ENCODE measurements at regions not wholly inside any gene's neighbourhood (a gene's known extent, or its start where the extent isn't known, plus 50 kb on each side); places are given as distances from the start of the nearest gene placed in this dataset.
"Not testable (repeated sequence)": the region's sequence is repeated elsewhere in the genome, so short reads cannot be mapped to it uniquely, and the experiment has no call there.

DNA sequence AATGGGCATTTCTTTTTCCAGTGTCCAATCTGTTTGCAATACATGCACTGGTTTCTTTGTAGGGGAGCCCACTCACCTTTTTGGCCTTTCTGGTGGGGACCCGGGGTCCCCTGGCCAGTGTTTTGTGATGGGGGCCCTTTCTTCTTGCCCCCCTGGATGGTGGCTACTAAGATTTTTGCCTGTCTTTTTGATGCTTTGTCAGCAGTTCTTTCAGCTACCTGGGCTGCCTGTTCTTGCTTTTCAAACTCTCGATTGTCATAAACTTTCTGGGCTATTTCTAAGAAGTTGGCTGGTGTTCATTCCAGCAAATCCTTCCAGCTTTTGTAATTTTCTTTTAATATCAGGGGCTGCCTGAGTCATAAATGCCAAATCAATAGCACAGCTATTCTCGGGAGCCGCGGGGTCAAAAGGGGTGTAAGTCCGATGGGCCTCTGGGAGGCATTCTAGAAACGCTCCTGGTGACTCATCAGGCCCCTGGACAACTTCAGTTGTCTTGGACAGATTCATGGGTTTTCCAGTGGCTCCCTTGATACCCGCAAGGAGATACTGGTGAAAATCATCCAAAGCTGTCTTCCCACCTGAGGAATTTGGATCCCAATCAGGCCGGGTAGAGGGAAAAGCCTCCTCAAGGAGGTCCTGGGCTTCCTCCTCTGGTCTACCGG, 79.0 kb downstream of the PRR15 start:
- H3K27me3 ChIP-seq, result no peaks in the 10 kb centered on the region
- intact Hi-C loops (cut with DNase I), result no loop called here
- H3K36me3 ChIP-seq (replicated peaks in 1 of 2; ENCODE audit: insufficient read depth in 1 of 2, low read depth in 2 of 2), result no peaks in the 10 kb centered on the region
- 81 to 83% methylated on average over 10 of the region's 10 CpGs for WGBS, 2 donors
- no peak overlapping the region for H3K4me3 ChIP-seq
- no peaks in the 10 kb centered on the region for H3K4me1 ChIP-seq
- H3K27ac ChIP-seq, result no peak overlapping the region
- no peaks in the 10 kb centered on the region for H3K9me3 ChIP-seq
- ATAC-seq (no peak), DNase-seq (no peak)
- TF ChIP-seq POLR2A (IDR thresholded peaks at IDR 0.05), result no peak
- TF ChIP-seq, protein P1, sequence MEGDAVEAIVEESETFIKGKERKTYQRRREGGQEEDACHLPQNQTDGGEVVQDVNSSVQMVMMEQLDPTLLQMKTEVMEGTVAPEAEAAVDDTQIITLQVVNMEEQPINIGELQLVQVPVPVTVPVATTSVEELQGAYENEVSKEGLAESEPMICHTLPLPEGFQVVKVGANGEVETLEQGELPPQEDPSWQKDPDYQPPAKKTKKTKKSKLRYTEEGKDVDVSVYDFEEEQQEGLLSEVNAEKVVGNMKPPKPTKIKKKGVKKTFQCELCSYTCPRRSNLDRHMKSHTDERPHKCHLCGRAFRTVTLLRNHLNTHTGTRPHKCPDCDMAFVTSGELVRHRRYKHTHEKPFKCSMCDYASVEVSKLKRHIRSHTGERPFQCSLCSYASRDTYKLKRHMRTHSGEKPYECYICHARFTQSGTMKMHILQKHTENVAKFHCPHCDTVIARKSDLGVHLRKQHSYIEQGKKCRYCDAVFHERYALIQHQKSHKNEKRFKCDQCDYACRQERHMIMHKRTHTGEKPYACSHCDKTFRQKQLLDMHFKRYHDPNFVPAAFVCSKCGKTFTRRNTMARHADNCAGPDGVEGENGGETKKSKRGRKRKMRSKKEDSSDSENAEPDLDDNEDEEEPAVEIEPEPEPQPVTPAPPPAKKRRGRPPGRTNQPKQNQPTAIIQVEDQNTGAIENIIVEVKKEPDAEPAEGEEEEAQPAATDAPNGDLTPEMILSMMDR (IDR thresholded peaks at IDR 0.05), result no peak

DNA sequence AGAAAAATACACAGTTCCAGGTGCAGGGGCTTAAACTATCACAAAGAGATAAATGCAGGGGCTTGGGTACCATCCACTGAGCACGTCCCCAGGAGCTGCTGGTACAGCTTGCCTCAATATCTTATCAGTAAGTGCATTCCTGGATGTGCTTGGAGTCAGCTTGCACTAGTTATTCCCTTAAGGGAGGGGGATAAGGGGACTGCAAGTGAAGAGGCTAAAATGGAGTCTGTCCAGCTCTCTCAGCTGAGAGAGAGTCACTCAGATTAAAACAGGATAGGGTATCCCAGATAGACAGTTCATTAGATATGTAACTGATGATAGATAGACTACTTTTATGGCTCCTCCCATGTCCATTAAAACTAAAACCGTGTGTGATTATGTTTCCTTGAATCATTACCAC, 82.5 kb downstream of the PRR15 start:
- 34 to 38% methylated on average over 2 of the region's 2 CpGs for WGBS, 2 donors

DNA sequence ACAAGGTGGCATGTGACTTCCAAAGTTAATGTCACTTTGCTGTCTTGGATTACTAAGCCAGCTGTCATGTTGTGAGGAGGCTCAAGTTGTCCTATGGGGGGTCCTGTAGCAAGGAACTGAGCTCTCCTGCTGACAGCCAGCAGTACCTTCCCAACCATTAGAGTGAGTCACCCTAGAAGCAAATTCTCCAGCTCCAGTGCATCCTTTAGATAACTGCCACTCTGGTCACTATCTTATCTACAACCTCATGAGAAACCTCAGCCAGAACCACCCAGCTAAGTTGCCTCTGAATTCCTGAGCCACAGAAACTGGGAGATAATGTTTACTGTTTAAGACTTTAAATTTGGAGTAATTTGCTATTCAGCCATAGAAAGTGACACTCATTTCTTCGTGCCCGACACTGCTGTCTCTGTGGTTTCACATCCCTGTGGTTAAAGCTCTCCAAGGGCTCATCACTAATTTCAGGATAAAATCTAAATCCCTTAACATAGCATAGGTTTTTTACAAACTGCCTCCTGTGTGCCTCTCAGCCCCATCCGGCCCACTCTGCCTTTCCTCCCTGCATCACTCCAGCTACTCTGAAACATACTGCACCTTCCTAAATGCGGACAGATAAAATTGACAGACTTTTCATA, 83.5 kb downstream of the PRR15 start:
- 80 to 88% methylated on average over 4 of the region's 4 CpGs for WGBS, 2 donors
- ATAC-seq (no peak), DNase-seq (no peak)
- Histone ChIP-seq H3K36me3 (replicated peaks in 1 of 2; ENCODE audit: insufficient read depth in 1 of 2, low read depth in 2 of 2) (no peaks in the 10 kb centered on the region), H3K27me3 (no peaks in the 10 kb centered on the region), H3K4me1 (no peaks in the 10 kb centered on the region), H3K9me3 (no peaks in the 10 kb centered on the region), H3K27ac (no peak overlapping the region), H3K4me3 (no peak overlapping the region)
- intact Hi-C loops (cut with DNase I), result no loop called here
- TF ChIP-seq, protein P1 (IDR thresholded peaks at IDR 0.05), result no peak
- TF ChIP-seq POLR2A (IDR thresholded peaks at IDR 0.05), result no peak

More for the DNA sequence above, 82.5 kb downstream of the PRR15 start:
- H3K9me3 ChIP-seq; H3K36me3 ChIP-seq (replicated peaks in 1 of 2; ENCODE audit: insufficient read depth in 1 of 2, low read depth in 2 of 2); H3K4me1 ChIP-seq; H3K27ac ChIP-seq; DNase-seq; H3K4me3 ChIP-seq; ATAC-seq; intact Hi-C loops (cut with DNase I); H3K27me3 ChIP-seq: not testable (repeated sequence)

DNA sequence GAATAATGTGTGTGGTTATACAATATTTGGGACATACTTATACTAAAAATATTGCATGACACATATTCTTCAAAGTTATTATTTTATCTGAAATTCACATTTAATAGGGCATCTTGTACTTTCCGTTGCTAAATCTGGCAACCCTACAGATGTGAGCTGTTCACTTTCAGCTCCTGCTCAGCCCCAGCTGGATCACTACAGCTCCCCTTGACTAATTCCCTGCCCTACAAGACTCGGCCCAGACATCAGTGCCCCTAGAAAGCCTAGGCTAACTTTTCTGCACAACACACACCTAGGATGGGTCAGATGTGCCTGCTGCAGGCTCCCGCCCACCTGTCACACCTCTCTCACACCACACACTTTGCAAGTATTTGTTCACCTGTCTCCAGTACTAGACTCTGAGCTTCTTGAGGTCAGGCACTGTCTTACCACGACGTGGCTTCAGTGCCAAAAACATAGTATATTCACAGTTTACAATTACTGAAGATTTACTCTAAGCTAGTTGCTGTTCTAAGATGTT, 84.1 kb downstream of the PRR15 start:
- DNase-seq; ATAC-seq; H3K4me3 ChIP-seq; intact Hi-C loops (cut with DNase I); H3K27me3 ChIP-seq; H3K36me3 ChIP-seq (replicated peaks in 1 of 2; ENCODE audit: insufficient read depth in 1 of 2, low read depth in 2 of 2); H3K4me1 ChIP-seq; H3K27ac ChIP-seq; H3K9me3 ChIP-seq: not testable (repeated sequence)
- 75 to 79% methylated on average over 5 of the region's 5 CpGs for WGBS, 2 donors

DNA sequence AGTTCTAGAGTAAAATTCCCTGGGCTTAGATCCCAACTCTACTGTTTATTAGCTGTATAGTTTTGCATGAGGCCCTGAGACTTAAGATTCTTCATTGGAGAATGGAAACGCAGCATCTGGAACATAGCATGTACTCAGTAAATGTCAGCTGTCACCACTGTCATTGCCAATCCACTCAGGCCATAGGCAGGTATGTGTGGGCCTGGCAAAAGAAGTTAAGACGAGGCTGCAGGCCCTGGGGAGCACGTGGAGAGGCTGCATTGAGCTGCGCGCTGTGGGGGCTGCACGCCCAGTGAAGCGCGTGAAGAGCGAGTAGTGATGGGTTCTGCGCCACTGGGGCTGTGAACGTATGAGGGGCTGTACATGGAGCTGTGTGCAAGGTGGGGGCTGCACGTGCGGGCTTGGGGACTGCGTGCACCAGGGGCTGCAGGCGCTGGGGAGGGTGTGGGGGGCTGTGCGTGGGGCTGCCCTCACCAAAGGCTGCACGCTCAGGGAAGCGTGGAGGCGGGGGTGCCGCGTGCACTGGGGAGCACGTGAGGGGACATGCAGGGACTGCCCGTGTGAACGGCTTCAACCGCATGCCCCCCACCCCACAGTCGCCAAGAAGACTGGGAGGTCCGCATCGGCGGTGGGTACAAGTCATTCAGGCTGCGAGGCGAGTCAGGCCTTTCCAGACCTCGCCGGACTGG, 85.5 kb downstream of the PRR15 start:
- 92 to 94% methylated on average over 28 to 29 of the region's 33 CpGs for WGBS, 2 donors

More for the DNA sequence above, 85.5 kb downstream of the PRR15 start:
- no peaks in the 10 kb centered on the region for H3K27me3 ChIP-seq
- DNase-seq (no peak), ATAC-seq (no peak)
- no peak for TF ChIP-seq POLR2A (IDR thresholded peaks at IDR 0.05)
- TF ChIP-seq, protein P1 (IDR thresholded peaks at IDR 0.05), result no peak
- no peaks in the 10 kb centered on the region for H3K36me3 ChIP-seq (replicated peaks in 1 of 2; ENCODE audit: insufficient read depth in 1 of 2, low read depth in 2 of 2)
- H3K4me1 ChIP-seq, result no peaks in the 10 kb centered on the region
- H3K4me3 ChIP-seq, result no peak overlapping the region
- H3K27ac ChIP-seq, result no peak overlapping the region
- intact Hi-C loops (cut with DNase I), result no loop called here
- no peaks in the 10 kb centered on the region for H3K9me3 ChIP-seq
